HepG2 (cell line): ENCODE measurements at regions not wholly inside any gene's neighbourhood (a gene's known extent, or its start where the extent isn't known, plus 50 kb on each side); places are given as distances from the start of the nearest gene placed in this dataset.

Source experiments
- ATAC-seq: fragments of 200-7000 bp; cut with Tn5 transposase; 3 replicates; pipeline ENCODE4 v1.9.1; 2020; ENCODE audit warnings: mild to moderate bottlenecking, moderate library complexity
- BruUV-seq: library from RNA; stranded (reverse); fragments of 400-500 nt; replicated peaks from 2 replicates; lab custom pipeline; 2021; lab: Mats Ljungman, UMichigan
- CTCF ChIA-PET: fragments of 300-600 bp; formaldehyde crosslinking; extraction: SDS; loops from one replicate; lab custom pipeline; 2021; ENCODE audit warnings: low total read pairs, inconsistent platforms, low intra/inter-chr PET ratio; lab: Yijun Ruan, JAX
- POLR2A ChIA-PET: fragments of 350-600 bp; sonication (Branson Sonifier 250); formaldehyde crosslinking; loops from one replicate; lab custom pipeline; 2020; ENCODE audit warnings: antibody characterized with exemption, inconsistent platforms; lab: Yijun Ruan, JAX
- DNase-seq: peaks from one replicate; pipeline ENCODE4 v3.0.0-alpha.2; 2015; ENCODE audit warnings: low spot score
- FAIRE-seq: peaks from 3 replicates; lab custom pipeline; 2011; peaks lifted over from hg19 to GRCh38; lab: Jason Lieb, UNC
- H2AFZ ChIP-seq: one replicate; pipeline ENCODE4 v1.6.1; 2011; ENCODE audit warnings: low read length, inconsistent platforms
- H3K27ac ChIP-seq: fragments of 300-600 bp; 3 replicates; pipeline ENCODE4 v1.8.0; 2011; ENCODE audit warnings: mixed run types, mild to moderate bottlenecking, mixed read lengths, low read length, inconsistent platforms; ENCODE audit not compliant: insufficient read depth; ENCODE audit errors: extremely low read length
- H3K27me3 ChIP-seq, 2 experiments: fragments of 200-600 bp in 1 of 2; 2 replicates in 1 of 2; 3 replicates in 1 of 2; pipeline versions ENCODE4 v1.6.0 to v1.8.0; 2011; ENCODE audit warnings: low read length in 2 of 2, mild to moderate bottlenecking in 2 of 2, moderate library complexity in 2 of 2, inconsistent platforms in 1 of 2; ENCODE audit not compliant: insufficient read depth in 2 of 2, control insufficient read depth in 1 of 2
- H3K36me3 ChIP-seq, 2 experiments: fragments of 200-600 bp in 1 of 2; replicated peaks in 1 of 2; 2 replicates in 1 of 2; 3 replicates in 1 of 2; pipeline versions ENCODE4 v1.5.1 to v1.8.0; 2011; ENCODE audit warnings: low read length in 2 of 2, inconsistent platforms in 1 of 2; ENCODE audit not compliant: insufficient read depth in 2 of 2, control insufficient read depth in 1 of 2
- H3K4me1 ChIP-seq: 2 replicates; pipeline ENCODE4 v1.5.1; 2012; ENCODE audit warnings: low read length, inconsistent platforms; ENCODE audit not compliant: insufficient read depth
- H3K4me2 ChIP-seq: 2 replicates; pipeline ENCODE4 v1.6.0; 2011; ENCODE audit warnings: low read depth, low read length, inconsistent platforms
- H3K4me3 ChIP-seq, 3 experiments: fragments of 200-600 bp in 1 of 3; sonication (generic), shearing (Covaris generic) in 1 of 3; replicated peaks in 1 of 3; 2 replicates each; pipeline ENCODE4 v1.5.1; 2011 to 2016; ENCODE audit warnings: low read length in 3 of 3, inconsistent platforms in 2 of 3, low read depth in 2 of 3, mild to moderate bottlenecking in 2 of 3, control low read depth in 1 of 3, mixed read lengths in 1 of 3; ENCODE audit not compliant: insufficient read depth in 1 of 3
- H3K79me2 ChIP-seq: one replicate; pipeline ENCODE4 v1.6.1; 2011; ENCODE audit warnings: low read length, inconsistent platforms; ENCODE audit not compliant: insufficient read depth
- H3K9ac ChIP-seq: 2 replicates; pipeline ENCODE4 v1.6.0; 2011; ENCODE audit warnings: mild to moderate bottlenecking, low read depth, low read length, inconsistent platforms; ENCODE audit not compliant: insufficient read depth
- H3K9me3 ChIP-seq: 2 replicates; pipeline ENCODE4 v1.5.1; 2012; ENCODE audit warnings: mild to moderate bottlenecking, low read length
- H4K20me1 ChIP-seq: 2 replicates; pipeline ENCODE4 v1.6.0; 2011; ENCODE audit warnings: inconsistent platforms, mild to moderate bottlenecking, low read length, moderate library complexity; ENCODE audit not compliant: insufficient read depth
- AFF4 ChIP-seq: sonication (generic); formaldehyde crosslinking; IDR thresholded peaks from 2 replicates; pipeline ENCODE4 v1.4.0; 2020; ENCODE audit warnings: missing genetic modification reagents
- HNRNPL ChIP-seq: fragments of 200-400 bp; formaldehyde crosslinking; IDR thresholded peaks from 2 replicates; pipeline ENCODE4 v1.6.1; 2017; ENCODE audit warnings: mild to moderate bottlenecking, low read depth, low read length
- IRF9 ChIP-seq: sonication (generic); formaldehyde crosslinking; IDR thresholded peaks from 2 replicates; pipeline ENCODE4 v1.8.0; 2022; ENCODE audit warnings: missing genetic modification reagents, mild to moderate bottlenecking, borderline replicate concordance
- KLF15 ChIP-seq: sonication (generic); formaldehyde crosslinking; IDR thresholded peaks from 2 replicates; pipeline ENCODE4 v1.8.1; 2023; ENCODE audit warnings: borderline replicate concordance, mild to moderate bottlenecking, inconsistent platforms, missing genetic modification reagents, mixed read lengths
- MNT ChIP-seq: fragments of 450-650 bp; IDR thresholded peaks from 2 replicates; pipeline ENCODE4 v1.6.1; 2016
- RAD51 ChIP-seq: fragments of 450-650 bp; IDR thresholded peaks from 2 replicates; pipeline ENCODE4 v1.6.1; 2016; ENCODE audit warnings: borderline replicate concordance
- WGBS: methylation state at CpG from one replicate; pipeline ENCODE4 v1.1.6; 2017; ENCODE audit warnings: low lambda C conversion rate; 5-methylcytosine and 5-hydroxymethylcytosine counted together
- in situ Hi-C: cut with HindIII; loops from 2 replicates; pipeline ENCODE4 v1.10.0; 2017; ENCODE audit warnings: low pct_unique_long_range_greater_than_20kb; ENCODE audit not compliant: extremely low pct_ligation_motif_present
- intact Hi-C: fragments of 100-400 bp; cut with micrococcal nuclease; formaldehyde crosslinking; loops from one replicate; pipeline ENCODE4 v1.10.0; 2022; ENCODE audit not compliant: unreplicated experiment

GRCh38 chr7:132647311-132647710 is 71.0 kb upstream of the PLXNA4 start:
- Histone ChIP-seq H3K79me2 (no peaks in the 10 kb centered on the region), H3K4me1 (no peaks in the 10 kb centered on the region), H4K20me1 (no peaks in the 10 kb centered on the region), H3K4me2 (no peak overlapping the region), H3K27me3 (peaks cover 0 to 10% of the 10 kb centered on the region in 2 experiments; a peak in 2 of 5 replicates), H3K9me3 (no peaks in the 10 kb centered on the region), H3K4me3 (no peak overlapping the region), H3K9ac (no peak overlapping the region), H3K36me3 (no peaks in the 10 kb centered on the region), H3K27ac (no peak overlapping the region), H2AFZ (no peak overlapping the region)
- FAIRE-seq: no peak
- in situ Hi-C loops (no loop called here), intact Hi-C loops (no loop called here)
- POLR2A ChIA-PET: no interaction called here
- no peak for DNase-seq
- ATAC-seq: no peak
- no TSS peak for BruUV-seq
- TF ChIP-seq IRF9 (no peak), AFF4 (no peak), RAD51 (peak; percentile 1; the same call in 1 of the 2 replicates), MNT (peak; percentile 97), KLF15 (CRISPR knock-in tag) (no peak), HNRNPL (no peak)
- WGBS: 38% methylated on average over 1 of the region's 1 CpG
- CTCF ChIA-PET: no interaction called here
